GM19397 (cell line): ENCODE measurements at regions not wholly inside any gene's neighbourhood (a gene's known extent, or its start where the extent isn't known, plus 50 kb on each side); places are given as distances from the start of the nearest gene placed in this dataset.
"Not testable (repeated sequence)": the region's sequence is repeated elsewhere in the genome, so short reads cannot be mapped to it uniquely, and the experiment has no call there.

ENCODE experiments used
- ATAC-seq: cut with Tn5 transposase; IDR thresholded peaks from one replicate; pipeline ENCODE4 v1.9.1; 2021; ENCODE audit warnings: mild to moderate bottlenecking, moderate library complexity; ENCODE audit not compliant: unreplicated experiment

DNA sequence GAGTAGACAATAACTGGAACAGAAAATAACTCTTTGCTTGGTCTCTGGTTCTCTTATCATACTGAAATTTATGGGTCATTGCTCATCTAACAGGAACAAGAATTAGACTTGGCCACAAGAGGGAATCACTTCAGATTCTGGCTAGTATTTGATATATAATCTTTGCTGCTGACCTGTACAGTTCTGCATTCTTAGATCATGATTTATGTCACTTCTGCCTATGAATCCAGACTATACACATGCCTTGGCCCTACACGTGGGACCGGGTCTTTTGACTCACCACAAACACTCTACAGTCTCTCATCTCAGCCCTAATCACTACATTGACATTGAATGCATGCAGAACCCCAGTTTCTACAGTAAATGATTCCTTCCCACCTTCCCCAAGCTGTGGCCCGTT is 162.5 kb upstream of the SOX2 start:
- no peak for ATAC-seq

DNA sequence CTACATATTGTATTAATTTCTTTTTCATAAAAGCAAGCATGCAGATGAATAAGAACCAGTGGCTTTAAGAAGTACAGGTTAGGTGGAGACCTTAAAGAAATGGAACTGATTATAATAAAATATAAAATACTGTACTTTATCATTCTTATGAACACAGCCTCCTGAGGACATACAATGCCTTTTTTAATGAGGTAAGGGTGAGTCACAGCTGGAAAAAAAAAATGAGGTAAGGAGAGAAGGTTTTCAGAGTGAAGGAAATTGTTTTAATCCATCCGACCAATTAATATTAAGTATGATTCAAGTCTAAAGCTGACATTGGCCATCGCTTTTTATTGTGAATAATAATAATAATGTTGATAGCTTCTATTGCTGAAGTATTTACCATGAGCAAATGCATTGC is 170.3 kb upstream of the SOX2 start:
- ATAC-seq: no peak

DNA sequence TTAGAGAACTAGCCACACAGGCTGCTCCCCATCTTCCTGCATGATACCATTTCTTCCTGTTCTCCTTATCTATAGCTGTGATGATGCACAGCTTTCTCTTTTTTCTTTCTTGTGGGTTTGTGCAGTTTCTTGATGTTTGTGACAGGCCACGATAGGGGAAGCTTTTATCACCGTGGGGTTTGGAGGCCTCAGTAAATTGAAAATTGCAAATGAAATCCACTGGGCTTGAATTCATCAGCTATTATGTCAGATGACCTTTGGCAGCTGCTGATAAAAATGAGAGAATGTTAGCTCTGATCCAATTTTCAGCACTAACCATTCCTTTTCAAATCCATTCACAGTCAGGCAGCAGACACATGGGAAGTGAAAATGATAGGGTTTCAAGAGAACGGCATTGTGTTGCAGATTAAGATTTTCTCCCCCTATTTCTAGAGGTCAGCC is 176.9 kb upstream of the SOX2 start:
- ATAC-seq: no peak

DNA sequence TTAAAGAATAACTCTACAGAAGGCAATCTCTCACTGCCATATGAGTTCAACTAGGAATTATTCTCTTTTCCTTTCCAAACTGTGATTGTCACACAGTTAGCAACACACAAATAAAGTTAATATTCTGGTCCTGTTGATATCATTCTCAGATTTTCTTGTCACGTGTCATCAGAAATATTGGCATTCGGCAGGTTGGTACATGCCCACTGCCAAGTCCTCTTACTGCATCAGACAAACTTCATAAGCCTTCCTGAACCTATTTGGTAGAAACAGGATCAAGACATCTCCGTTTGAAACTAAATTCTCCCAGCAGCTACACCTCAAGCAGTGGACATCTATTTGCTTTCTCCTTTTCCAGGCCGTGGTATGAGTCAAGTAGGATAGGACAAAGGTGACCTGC is 177.9 kb upstream of the SOX2 start:
- no peak for ATAC-seq

DNA sequence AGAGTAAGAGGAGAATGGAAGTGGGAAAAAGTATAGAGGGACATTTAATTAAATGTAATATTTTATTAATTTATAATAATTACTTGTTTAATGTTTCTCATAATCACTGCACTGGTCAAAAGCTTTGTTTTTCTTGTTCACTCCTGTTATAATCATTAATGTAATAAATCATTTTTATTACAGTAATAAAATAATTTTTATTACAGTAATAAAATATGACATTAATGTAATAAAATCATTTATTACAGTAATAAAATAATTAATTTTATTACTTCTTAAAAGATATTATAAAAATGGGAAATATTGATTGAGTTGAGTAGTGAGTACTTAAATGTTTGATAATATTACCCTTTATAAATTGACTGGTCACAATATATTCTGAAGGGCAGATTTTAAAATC is 181.1 kb upstream of the SOX2 start:
- ATAC-seq: no peak

DNA sequence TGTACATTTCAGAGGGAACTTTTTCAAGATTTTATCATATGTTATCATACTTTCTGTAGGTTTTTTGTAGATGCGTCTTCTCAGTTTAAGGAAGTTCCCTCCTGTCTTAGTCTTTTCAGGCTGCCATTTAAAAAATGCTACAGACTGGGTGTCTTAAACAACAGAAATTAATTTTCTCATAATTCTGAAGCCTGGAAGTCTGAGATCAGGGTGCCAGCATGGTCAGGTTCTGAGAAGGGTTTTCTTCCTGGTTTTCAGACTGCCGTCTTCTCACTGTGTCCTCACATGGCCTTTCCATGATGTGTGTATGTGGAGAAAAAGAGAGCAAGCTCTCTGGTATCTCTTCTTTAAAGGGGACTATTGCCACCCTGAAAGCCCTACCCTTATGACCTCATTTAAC is 189.9 kb upstream of the SOX2 start:
- ATAC-seq: no peak

DNA sequence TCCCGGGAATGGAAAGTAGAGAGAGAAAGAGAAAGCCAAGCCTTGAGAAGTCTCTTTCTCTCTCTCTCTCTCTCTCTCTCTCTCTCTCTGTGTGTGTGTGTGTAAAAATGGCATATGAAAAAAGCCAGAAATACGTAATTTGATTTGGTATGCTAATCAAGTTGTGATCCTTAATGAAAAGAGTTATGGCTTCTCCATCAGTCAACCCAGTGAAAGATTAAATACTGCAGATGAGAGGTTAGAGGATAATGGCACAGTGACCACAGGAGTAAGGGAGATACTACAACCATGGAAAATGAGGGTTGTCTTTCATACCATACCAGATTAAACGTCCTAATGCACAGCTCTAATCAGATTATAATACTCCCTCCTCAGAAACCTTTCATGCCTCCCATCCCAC is 193.5 kb upstream of the SOX2 start:
- no peak for ATAC-seq

DNA sequence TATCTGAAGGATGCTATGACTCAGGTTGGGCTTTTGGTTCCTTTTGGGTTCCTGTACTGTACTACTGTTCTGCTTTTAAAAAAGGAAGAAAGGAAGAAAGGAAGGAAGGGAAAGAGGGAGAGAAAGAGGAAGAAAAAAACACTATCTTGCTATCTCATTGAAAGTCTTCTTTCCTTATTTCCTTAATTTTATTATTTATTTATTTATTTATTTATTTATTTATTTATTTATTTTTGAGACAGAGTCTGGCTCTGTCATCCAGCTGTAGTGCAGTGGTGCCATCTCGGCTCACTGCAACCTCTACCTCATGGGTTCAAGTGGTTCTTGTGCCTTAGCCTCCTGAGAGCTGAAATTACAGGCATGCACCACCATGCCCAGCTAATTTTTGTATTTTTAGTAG is 198.9 kb upstream of the SOX2 start:
- ATAC-seq: no peak

DNA sequence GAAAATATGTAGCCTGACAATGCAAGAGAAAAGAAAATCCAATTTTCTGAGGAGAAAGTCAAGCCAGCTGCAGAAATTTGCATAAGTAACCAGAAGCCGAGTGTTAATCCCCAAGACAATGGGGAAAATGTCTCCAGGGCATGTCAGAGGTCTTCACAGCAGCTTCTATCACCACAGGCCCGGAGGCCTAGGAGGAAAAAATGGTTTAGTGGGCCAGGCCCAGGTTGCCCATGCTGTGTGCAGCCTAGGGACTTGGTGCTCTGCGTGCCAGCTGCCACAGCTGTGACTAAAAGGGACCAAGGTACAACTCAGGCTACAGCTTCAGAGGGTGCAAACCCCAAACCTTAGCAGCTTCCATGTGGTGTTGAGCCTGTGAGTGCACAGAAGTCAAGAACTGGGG is 201.2 kb upstream of the SOX2 start:
- ATAC-seq: no peak

DNA sequence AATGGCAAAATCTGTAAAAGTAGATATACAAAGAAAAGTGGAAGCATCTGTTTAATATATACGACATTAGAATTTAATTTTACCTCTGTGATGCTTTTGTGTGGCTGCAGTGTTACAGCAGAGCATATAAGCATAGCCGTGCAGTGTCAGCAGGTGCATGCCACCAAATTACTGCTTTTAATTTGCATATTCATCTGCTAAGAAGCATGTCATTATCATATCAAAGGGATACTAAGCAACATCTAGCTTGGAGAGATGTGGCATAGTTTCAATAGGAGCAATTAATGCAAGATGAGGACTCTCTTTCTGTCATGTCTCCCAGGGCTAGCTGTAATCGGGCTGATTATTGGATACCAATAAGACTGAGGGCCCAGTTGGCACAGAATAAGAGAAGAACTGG is 214.4 kb upstream of the SOX2 start:
- ATAC-seq: no peak

DNA sequence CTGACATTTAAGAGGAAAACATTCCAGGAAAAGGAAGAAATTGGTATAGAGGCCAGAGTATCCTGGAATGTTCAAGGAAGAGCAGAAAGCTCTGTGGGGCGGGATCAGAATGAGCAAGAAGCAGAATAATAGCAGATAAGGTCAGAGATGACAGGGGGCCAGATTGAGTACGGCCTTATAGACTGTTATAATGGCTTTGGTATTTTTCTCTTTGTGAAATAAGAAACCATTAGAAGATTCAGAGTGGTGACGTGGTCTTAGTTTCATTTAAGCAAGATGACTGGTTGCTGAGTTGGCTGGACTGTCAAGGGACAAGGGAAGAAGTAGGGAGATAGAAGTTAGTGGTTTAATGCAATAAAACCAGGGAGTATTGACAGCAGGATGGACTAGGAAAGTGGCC is 218.3 kb upstream of the SOX2 start:
- no peak for ATAC-seq

DNA sequence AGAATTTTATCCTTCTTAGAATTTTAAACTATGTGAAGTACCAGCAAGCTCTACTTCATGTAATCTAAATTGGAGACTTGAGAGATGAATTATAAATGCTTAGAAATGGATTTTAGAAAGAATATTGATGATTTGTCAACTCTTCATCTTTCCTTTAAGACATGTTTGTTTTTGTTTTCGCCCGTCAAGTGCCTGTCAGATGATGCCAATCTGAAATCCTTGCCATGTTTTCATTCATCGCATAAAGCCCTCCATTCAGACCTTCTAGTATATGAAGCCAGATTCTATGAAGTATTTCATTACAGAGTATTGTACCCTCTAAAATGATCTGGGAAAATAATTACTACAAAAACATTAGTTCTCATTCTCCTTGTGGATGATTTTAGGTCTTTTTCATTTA is 223.2 kb upstream of the SOX2 start:
- no peak for ATAC-seq

DNA sequence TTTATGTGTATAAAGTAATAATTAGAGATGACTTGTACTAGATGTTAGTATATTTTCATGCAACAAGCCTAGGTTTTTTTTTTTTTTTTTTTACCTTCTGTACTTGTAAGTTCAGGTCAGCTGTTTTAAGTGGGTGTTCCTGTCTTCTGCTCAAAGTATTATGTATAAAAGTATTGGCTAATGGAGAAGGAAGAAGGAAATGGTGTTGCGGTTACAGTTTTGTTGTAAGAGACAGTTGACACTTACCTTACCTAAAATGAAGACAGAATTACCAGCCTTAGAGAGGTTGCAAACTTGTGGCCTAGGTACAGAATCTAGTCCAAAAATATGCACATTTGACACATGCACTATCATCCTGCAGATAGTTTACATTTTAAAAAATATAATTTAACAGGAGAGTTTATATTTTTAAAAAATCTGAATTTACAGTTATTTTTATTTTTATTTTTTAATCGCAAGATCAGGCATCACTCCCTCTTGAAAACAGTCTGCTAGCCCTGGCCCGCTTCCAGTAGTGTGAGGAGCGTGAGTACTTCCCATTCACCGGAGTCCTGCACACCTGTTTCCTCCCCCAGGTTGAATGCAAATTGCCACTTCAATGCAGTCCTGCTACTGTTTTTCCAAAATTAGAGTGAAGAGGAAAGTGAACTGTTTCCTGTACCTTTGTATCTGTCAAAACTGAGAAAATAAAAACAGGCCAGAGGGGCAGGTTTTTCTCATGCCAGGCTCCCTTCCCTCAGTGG is 224.3 kb upstream of the SOX2 start:
- ATAC-seq: no peak

DNA sequence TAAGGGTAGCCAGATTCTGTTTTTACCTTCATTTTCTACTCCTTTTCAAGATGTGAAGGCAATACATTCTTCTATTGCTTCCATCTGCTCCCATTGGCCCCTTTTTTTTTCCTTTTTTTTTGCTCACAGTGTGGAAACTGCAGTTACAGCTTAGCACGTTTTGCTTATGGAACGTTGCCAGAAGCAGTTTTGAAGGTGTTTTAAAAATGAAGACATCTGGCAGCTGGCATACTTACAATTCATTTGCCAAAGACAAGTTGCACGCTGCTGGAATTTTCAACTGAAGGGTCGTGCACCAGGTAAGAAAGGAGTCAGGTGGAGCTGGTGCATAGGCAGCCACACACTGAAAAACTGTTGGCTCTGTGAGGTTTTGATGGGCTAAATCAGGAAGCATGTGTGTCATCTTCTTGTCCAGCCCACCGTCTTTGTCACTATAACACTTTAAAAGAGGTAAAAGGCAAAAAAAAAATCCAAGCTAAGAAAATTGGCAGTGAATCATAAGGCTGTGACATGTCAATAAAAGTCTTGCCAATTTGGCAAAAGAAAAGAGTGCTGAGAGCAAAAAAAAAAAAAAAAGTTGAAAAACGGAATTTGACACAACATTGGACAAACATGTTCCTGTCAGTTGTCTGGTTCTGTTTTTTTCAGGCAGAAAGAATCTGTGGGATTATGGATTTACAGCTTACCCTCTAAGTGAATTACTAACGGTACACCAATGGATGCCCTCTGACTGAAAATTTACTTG is 225.4 kb upstream of the SOX2 start:
- ATAC-seq: no peak

DNA sequence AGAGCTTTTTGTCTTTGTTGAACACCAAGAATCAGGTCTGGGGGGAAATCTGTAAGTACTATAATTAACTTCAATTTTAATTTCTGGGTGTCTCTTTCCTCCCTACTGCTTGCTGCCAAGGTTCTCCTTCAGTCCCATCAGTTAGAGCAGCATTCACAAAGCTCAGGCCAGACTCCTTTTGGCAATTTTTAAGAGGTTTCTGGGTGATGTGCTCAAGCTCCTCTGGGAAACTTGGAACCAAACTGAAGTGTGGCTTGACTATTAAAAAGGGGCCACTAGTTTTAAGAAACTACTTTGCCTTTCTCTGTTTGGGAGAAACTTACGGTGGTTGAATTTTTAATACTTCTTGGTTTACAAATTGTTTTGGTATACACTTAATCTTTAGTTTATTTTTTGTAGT is 227.7 kb upstream of the SOX2 start:
- no peak for ATAC-seq

DNA sequence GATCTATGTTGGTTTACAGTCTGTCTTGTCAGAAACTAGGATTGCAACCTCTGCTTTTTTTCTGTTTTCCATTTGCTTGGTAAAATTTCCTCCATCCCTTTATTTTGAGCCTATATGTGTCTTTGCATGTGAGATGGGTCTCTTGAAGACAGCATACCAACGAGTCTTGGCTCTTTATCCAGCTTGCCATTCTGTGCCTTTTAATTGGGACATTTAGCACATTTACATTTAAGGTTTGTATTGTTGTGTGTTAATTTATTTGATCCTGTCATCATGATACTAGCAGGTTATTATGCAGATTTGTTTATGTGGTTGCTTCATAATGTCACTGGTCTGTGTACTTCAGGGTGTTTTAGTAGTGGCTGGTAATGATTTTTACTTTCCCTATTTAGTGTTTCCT is 236.6 kb upstream of the SOX2 start:
- ATAC-seq: not testable (repeated sequence)

DNA sequence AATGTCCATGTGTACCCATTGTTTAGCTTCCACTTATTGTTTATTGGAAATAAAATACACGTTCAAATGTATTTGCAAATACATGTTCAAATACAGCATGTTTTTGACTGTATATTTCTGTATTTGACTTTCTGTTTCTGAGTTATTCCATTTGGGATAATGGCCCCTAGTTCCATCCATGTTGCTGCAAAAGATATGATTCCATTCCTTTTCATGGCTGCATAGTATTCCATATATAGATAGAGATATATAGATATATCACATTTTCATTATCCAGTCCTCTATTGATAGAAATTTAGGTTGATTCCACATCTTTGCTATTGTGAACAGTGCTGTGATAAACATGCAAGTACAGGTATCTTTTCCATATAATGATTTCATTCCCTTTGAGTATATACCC is 241.4 kb upstream of the SOX2 start:
- no peak for ATAC-seq

DNA sequence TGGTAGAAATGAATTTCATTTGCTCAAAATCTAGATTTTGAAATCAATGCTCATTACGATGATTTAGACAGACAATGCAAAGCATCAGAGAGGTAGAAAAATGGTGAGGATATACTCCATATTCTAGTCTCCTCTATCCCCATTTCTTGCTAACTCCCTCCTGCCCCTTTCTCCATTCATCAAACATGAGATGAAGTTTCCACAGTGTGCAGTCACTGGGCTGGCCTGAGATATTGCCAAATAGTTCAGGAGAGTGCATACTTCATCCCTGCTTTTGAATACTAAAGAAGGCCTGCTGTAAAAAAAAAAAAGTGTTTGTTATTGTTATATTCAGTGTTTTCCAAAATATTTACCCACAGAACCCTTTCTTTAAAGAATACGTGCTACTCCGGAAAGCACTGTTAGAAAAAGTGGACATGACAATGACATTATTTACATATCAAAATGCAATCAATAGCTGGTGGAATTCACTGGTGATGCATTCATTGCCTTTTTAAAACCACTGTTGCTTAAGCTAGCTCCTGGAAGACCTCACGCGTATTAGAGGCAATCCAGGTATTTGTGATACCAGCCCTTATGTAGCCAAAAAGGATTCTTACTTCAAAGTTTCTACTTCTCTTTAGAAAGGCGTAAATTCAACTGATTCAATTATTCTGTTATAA is 247.6 kb upstream of the SOX2 start:
- no peak for ATAC-seq

DNA sequence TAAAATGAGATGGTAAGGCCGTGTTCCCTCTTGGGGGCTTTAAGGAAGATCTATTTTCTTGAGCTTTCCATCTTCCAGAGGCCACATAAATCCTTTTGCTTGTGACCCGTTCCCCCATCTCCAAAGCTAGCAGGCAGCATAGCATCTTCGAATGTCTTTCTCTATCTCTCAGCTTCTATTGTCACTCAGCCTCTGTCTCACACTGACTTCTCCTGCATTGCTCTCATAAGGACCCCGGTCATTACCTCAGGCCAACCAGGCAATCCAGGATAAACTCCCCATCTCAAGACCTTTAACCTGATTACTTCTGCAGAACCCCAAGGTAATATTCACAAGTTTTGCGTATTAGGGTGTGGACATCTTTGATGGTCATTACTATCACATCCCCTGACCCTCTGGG is 250.3 kb upstream of the SOX2 start:
- no peak for ATAC-seq

DNA sequence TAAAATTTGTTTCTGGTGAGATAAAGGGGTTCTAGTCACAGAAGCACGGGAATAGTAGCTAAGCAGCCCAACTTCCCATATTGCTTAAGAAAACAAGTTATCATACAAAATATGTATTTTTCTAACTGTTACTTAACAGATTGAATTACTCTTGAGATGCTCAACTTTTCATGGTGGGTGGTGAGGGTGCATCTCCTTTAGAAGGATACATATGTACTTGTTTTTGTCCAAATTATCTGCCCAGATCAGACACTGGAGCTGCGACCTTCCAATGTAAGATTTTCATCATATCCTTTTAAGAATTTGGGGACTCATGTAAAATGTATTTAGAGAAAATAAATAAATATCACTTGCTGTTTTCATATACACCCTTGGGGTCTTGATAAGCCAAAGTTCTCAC is 252.2 kb upstream of the SOX2 start:
- ATAC-seq: no peak

DNA sequence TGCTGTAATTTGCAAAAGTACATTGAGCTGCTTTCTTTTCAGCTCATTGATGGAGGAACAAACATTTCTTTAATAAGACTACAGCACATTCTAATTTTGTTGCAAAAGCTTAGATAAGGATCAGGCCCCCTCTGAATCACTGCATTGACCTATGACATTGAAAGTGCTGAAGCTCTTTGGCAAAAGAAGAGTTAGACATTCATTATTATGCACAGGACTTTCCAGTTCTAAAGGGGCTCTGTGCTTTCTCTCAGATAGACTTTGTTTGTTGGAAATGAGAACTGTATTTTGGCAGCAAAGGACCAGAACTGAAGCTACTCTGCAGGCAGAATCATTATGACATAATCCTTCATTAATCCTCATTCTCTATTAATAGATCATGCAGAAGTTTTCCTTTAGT is 252.9 kb upstream of the SOX2 start:
- no peak for ATAC-seq

DNA sequence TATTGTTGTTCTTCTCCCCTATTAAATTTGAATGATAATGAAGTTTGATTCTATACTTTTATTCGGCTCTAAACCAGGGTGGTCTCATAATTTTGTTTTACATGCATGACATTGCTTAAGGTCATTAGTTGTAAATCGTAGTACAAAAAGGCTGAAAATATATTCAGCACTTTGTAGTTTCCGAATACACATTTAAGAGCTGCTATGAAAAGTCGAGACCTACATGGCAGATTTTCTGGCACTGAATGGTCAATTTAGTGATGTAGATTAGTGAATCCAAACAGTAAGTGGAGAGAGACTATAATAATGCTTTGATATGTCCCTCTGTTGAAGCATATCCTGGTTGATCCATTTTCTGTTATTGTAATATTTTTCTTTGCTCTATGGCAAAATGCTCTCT is 254.0 kb upstream of the SOX2 start:
- ATAC-seq: no peak
